HG03521 (cell line): ENCODE measurements at regions not wholly inside any gene's neighbourhood (a gene's known extent, or its start where the extent isn't known, plus 50 kb on each side); places are given as distances from the start of the nearest gene placed in this dataset.

ENCODE experiments used
- ATAC-seq: cut with Tn5 transposase; IDR thresholded peaks from one replicate; pipeline ENCODE4 v1.9.1; 2021; ENCODE audit warnings: mild to moderate bottlenecking, moderate library complexity; ENCODE audit not compliant: unreplicated experiment

DNA sequence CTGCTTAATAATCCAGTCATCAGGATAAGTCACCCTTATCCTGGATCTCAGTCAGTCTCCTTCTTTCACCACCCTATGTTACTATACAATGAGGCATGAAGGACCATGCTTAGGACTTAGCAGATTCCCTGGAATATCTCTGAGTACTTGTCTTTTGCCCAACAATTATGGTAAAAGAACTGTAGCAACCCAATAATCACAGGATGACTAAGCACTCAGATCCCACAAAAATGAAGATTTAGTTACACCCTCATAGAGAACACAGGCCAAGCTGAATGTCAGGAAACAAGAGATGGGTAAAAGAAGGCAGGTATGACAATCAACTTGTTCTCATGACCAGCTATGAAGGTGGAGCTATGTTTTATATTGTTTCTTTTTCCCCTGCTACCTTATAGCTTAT, 91.4 kb downstream of the EDN1 start:
- no peak for ATAC-seq

DNA sequence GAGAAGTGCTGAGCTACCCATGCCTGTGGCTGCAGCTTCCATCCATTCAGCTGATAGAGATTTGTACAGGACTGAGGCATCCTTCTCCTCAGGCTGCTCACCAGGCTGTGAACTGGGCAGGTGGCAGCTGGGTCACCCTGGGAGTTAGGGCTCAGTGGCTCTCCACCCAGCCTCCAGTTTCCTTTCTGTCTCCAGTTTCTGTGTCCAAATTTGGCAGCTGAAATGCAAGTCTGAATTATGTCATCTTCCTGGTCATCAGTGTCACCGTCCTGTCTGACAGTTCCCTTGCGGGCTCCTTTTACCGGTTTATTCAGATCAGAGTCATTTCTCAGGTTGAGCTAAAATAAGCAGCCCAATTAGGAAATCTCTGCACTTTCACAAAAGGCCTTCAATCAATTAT, 93.3 kb downstream of the EDN1 start:
- peak; percentile 87 for ATAC-seq

DNA sequence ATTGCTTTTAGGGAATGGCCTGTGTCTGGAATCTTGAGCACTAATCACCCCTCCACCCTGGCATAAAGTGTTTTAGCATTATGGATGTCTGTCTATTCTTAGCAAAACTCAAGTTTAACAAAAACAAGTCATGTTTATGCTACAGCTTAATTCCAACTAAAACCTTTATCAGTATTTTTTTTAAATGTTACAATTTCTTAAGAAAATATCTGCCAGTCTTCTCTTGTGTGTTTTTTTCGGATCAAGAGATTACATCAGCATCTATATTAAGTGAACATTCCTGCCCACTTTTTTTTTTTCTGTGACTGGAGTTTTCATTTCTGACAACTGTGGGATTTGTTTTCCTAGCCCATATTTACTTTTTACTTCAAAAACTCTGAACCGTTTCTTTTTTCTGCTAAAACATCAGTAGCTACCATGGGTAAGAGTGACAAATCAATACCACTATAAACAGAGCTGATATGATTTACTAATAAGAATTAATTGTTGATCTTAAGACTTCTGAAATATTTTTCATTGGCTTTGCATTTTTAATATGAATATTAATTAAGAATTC, 94.3 kb downstream of the EDN1 start:
- no peak for ATAC-seq

DNA sequence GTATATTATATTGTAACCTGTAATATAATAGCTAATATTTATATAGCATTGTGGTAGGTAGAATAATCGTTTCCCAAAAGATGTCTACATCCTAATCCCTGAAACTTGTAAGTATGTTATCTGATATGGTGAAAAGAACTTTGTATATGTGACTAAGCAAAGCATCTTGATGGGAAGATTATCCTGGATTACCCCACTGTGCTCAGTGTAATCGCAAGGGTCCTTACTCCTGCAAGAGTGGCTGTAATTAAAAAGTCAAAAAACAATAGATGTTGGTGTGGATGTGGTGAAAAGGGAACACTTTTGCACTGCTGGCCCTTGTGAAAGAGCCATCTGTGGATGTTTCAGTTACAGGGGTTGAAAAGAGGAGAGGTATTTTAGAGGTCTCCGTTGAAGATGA, 95.2 kb downstream of the EDN1 start:
- no peak for ATAC-seq

DNA sequence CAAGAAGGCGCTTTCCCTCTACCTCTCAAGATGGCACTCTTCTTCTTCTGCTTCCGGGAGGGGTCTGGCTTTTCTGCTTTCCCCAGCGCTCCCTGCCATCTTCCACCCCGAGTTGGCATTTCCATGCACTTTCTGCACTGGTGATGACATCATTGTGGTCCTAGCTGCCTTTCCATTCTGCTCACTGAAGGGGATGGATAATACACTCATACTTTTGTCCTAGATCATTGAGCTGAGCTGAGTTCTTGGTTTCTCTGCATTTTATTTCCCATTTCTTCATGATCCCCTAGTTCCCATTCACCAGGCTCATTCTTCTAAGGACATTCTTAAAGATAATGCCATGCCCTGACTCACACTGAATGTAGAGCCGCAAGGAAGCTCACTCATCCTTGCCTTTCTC, 96.7 kb downstream of the EDN1 start:
- ATAC-seq = no peak

DNA sequence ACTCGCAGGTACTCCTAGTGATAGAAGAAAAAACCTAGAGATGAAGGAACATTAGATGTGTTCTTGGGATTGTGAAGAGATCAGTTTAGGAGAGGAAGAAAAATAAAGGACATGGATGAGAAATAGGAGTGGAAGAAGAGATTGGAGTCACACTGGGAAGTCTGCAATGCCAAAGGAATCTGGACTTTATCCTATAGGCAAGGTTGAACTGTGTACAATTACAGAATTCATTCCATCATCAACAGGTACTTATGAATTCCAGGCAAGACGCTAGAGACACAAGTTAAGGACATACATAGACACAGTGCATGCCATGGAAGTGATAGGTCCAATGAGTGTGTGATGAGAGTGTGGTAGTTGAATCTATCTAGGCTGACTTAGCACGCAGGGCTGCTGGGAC, 101.3 kb downstream of the EDN1 start:
- no peak for ATAC-seq

DNA sequence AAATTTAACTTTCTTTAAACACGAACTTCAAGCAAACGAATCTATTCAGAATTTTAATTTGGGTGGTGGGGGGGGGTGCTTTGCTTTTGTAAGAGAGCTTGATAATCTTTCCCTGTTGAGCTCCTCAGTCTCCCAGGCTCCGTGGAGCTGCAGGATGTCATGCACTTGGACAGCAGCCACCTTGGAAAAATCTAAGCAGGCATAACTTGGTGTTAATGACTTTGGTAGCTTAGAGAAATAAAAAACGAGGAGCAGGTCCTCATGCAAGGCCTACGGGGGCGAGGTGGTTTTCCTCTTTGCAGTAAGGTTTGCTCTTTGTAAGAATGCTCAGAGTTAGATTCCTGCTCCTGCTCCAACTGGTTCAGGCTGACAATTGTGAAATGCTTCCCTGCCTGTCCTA, 102.3 kb downstream of the EDN1 start:
- ATAC-seq = no peak

DNA sequence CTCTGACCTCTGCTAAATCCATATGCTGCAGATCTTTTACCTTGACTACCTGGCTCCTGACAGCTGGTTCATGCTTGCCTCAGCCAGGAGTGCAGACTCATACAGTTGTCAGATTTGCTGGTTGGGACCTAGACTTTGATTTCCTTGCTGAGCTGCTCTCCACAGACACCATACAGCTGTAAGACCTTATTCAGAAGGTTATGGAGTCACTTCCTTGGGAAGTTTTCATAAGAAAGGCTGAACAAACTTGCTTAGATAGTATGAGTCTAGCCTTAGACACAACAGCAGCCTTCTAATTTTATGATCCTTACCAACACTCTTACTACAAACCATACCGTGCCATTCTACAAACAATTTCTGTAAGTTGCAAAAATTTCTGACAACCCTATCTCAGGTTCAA, 102.9 kb downstream of the EDN1 start:
- ATAC-seq = no peak

DNA sequence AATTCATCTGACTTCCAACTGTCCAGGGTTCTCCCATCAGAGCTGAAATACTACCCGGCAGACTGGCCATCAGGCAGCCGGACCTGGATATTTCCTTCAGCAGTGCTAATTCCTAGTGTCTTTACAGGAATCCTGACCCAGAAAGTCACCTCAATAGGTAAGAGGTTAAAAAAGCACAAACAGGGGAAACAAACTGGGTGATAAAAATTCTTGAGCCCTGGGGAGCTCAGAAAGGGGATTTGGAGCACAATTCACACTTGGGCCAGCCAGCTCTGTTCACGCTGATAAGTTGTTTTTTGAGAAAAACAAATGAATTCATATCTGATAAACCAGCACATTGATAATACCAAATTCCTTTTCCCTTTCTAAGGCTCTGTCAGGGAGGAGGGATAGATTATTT, 104.0 kb downstream of the EDN1 start:
- no peak for ATAC-seq

DNA sequence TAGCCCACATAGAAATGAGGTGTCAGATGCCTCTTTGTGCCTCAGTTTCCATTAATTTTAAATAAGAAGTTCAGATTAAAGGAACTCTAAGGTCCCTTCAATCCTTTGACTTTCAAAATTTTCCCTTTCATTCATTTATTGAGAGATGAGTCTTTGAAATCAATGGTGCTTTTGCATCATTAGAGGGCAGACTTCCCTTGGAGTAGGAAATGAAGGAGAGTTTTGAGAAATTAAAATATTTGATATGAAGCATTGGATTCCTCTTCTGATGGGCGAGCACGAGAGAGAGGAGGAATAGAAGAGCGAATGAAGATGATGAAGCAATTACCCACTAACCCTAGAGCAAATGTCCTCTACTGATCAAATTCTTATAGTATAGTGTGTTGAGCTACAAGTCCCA, 105.7 kb downstream of the EDN1 start:
- no peak for ATAC-seq

DNA sequence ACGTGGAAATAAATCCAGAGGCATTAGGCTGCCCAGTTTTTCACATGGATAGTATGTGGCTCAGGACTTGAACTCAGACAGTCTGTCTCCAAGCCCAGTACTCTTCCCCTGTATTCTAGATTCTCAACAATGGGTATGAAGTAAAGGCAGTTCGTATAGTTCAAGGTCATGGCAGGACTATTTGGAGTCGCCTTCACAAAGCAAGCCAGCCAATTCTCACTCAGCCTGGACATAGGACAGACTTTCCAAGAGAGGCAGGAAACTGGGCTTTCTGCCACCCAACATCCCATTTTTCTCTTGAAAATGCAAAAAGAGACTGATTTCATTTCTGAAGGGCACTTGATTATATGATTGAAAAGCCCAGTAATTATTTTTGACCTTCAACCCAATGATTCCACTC, 111.0 kb downstream of the EDN1 start:
- no peak for ATAC-seq

DNA sequence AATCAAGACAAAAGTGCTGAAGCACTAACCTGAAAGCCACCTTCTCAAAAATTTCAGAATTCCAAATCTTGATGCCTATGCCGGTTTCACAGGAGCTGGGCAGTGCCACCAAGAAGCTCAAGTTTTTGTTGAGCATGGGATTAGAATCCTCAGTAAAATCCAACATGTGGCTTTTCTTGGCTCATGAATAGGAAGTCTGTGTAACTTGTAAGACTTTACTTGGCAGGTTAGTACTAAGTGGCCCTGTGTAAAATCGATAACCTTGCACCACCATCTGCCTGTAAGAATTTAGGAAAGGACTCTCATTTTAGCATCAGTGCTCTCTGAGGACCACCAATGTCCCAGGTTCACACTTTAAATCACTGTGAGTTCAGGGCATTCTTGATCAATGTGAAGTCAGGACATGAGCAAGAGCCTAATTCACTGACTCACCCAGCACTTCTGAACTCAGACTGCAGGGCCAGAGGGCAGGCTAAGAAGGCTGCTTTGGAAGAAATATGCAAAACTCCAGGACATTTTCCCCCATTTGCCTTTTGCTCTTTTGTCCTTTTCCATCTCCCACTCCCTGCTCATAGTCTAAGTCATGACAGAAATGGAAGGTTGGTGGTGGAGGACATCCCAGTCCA, 113.2 kb downstream of the EDN1 start:
- no peak for ATAC-seq

DNA sequence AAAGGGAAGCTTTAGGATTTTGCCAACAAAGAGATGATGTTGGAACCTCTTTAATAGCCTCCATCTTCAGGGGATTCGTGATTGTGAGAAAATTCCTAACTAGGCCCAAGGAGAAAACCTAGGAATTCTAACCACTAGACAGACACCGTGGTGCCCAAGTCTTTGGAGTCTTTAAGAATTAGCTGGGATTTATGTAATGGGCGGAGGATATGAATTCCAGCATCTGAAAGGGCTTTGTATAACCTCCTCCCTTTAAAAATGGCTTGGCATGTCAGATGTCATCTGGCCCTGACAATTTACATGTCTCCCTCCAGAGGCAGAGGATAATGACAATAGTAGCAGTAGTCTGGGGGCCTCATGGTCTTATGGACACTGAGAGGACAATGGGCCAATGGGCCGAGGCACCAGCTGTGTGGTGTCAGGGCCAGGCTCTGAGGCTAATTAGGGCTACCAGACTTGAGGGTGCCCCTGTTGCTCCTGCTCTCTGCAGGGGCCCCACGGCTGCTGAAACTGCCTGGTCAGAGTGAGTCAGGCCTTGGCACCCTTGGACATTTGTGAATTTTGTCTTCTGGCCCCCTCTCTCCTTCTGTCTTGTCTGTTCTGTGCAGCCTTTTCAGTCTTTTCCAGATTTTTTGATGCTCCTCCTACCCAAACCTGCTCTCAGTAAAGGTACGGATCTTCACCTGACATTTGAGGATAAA, 113.9 kb downstream of the EDN1 start:
- ATAC-seq = no peak

DNA sequence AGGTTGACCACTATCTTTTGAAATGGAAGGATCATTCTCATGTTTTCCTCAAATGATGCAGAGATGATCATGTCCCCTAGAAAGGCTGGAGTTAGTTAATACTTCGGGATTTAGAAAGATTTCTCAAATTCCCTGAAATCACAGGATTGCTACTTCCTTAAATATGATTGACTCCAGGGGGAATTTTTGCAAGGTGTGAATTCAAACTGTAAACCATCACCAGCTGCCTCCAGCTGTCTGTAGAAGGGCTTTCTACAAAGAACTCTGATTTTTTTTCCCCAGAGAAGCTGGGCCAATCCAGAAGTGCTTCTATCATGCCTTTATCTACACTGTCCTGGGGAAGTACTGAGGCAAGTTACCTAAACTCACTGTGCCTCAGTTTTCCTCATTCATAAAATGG, 114.5 kb downstream of the EDN1 start:
- ATAC-seq = no peak

DNA sequence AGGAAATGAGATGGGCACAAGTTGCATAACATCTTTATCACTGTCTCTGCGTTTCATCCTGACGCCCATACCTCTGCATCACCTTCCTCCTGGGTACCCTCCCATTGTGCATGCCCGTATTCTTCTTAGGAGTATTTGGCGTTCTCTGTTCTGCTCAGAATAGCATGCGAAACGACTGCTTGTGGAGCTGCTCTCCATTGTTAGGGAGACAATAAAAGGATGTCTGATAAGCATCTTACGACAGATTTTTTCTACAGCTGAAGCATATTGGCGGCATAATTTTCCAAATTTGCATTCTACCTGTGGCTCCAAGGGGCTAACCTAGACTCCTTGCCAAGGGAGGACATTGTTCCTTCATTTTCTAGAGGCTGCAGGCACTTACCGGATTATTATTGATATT, 118.6 kb downstream of the EDN1 start:
- no peak for ATAC-seq

DNA sequence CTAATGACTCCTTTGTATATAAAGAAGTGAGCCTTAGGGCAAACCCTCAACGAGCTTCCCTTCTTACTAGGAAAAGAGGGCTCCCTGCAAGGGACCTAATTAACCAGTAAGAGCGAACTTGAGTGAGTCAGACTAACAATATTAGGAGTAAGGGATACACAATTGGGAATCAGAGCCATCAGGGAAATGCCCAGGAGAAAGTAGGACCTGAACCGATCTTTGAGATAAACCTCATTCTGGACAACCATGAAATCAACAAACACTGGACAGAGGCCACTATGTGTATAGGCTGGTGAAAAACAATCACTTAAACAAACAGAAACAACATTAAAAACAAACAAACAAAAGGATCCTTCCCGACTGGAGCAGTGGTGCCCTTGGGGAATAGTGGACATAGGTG, 120.8 kb downstream of the EDN1 start:
- no peak for ATAC-seq

DNA sequence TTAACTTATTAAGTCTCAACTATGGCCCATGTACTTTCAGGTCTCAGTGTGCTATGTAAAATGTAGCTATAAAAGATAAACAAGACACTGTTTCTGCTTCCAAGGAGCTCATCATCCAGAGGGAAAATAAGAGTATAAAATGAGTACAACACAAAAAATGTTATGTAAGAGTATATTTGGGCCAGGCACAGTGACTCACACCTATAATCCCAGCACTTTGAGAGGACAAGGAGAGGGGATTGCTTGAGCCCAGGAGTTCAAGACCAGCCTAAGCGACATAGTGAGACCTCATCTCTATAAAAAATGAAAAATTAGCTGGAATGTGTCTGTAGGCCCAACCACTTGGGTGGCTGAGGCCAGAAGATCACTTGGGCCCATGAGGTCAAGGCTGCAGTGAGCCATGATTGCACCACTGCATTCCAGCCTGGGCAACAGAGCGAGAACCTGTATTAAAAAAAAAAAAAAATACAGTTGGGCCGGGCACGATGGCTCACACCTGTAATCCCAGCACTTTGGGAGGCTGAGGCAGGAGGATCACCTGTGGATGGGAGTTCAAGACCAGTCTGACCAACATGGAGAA, 124.0 kb downstream of the EDN1 start:
- no peak for ATAC-seq

DNA sequence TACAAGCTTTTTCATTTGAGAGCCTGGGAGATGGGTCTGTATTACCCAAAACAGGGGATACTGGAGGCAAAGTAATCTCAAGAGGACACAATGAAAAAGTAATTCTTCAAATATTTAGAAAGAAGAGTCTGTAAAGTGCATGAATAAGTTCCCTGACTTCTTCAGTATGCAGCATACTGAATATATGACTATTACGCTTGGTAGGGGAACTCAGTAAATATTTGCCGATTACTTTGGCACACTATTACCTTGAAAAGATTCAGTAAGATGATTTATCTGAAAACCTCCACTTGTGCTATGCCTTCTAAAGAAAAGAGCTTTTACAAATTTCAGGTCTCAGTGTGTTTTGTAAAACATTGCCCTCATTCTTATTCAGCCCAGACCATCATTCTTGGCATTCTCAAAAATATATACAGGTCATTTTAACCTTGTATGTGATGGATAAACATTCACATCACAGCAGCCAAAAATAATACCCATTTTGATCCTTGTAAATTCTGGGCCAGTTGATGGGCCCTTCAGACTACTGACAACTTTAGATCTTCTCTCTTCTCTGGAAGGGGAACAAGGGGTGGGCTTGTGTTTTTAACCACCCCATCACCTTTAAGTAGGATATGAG, 125.9 kb downstream of the EDN1 start:
- no peak for ATAC-seq

DNA sequence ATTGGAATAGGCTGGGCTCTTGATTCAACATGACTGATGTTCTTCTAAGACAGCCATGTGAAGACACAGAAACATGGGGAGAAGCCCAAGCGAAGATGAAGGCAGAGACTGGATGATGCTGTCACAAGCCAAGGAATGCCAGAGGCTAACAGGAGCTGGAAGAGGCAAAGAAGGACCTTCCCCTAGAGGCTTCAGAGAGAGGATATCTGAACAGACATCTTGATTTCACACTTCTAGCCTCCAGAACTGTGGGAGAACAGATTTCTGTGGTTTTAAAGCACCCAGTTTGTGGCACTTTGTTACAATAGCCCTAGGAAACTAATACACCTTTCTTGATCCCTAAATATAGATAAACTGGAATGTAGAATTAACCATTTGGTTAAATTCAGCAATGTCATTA, 127.0 kb downstream of the EDN1 start:
- no peak for ATAC-seq

DNA sequence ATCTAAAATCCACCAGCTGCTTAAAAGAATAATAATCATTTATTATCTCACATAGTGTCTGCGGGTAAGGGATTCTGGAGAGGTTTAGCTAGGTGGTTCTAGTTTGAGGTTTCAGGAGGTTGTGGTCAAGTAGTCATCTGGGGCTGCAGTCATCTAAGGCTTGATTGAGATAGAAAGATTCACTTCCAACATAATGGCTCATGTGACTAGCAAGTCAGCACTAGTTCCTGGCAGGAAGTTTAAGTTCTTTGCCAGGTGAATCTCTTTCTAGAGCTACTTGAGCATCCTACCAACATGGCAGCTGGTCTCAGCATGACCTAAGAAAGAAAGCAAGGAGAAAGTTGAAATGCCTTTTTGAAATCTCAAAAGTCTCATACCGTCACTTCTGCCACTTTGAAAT, 128.8 kb downstream of the EDN1 start:
- no peak for ATAC-seq

DNA sequence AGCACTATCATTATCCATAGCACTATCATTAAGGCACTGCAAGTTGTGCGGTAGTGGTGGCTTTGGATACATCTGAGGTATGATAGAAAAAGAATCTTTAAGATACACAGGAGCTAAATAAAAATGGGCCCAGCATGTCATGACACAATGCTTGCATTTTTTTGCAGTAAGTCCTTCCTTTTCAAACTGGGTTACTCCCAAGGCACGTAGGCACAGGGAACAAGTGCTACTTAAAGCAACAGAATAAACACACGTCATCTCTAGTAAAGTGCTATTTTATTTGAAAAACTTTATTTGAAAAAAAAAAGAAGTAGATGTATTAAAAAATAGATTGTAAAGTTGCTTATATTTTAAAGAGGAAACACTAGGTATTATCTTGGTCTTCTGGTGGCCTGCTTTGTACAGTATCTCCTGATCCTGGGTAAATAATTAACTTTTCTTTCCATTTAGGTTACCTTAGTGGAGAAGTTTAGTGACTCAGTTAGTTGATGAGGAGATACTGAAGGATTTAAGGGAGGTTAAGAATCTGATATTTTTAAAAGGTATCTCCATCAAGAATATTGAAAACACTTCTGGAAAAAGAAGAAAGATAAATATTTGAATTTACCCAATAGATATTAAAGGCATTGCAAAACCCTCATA, 129.6 kb downstream of the EDN1 start:
- ATAC-seq = no peak
